SK-N-SH (cell line): ENCODE measurements at regions not wholly inside any gene's neighbourhood (a gene's known extent, or its start where the extent isn't known, plus 50 kb on each side); places are given as distances from the start of the nearest gene placed in this dataset.

Source experiments
- CTCF ChIA-PET: fragments of 300-600, 350-600 bp; formaldehyde crosslinking; extraction: SDS; loops from one replicate; lab custom pipeline; 2021; lab: Yijun Ruan, JAX
- POLR2A ChIA-PET: fragments of 350-600 bp; sonication (Branson Sonifier 250); formaldehyde crosslinking; extraction: SDS; loops from one replicate; lab custom pipeline; 2020; ENCODE audit warnings: antibody characterized with exemption, inconsistent platforms; lab: Yijun Ruan, JAX
- DNase-seq: peaks from one replicate; pipeline ENCODE4 v3.0.0; 2012
- H2AFZ ChIP-seq: fragments of 200-600 bp; sonication (generic); 2 replicates; pipeline ENCODE4 v1.8.1; 2016; ENCODE audit warnings: antibody characterized with exemption, mild to moderate bottlenecking, low read depth
- H3F3A ChIP-seq: fragments of 200-600 bp; sonication (generic); replicated peaks from 2 replicates; pipeline ENCODE3; 2016; ENCODE audit warnings: antibody characterized with exemption, mild to moderate bottlenecking; ENCODE audit not compliant: insufficient read depth
- H3K27ac ChIP-seq, 2 experiments: fragments of 200-500 bp in 1 of 2; fragments of 200-600 bp in 1 of 2; sonication (Bioruptor generic) in 1 of 2; sonication (generic), shearing (Covaris generic) in 1 of 2; 2 replicates each; pipeline versions ENCODE4 v1.5.1 to v1.6.1; 2014 to 2016; ENCODE audit warnings: low read depth in 2 of 2, inconsistent platforms in 1 of 2, low read length in 1 of 2, mild to moderate bottlenecking in 1 of 2, mixed read lengths in 1 of 2
- H3K27me3 ChIP-seq: fragments of 200-600 bp; sonication (generic), shearing (Covaris generic); 2 replicates; pipeline ENCODE4 v1.6.1; 2016; ENCODE audit warnings: mixed run types; ENCODE audit not compliant: insufficient read depth
- H3K36me3 ChIP-seq, 2 experiments: fragments of 200-500 bp in 1 of 2; fragments of 200-600 bp in 1 of 2; sonication (Bioruptor generic) in 1 of 2; sonication (generic) in 1 of 2; replicated peaks in 1 of 2; 2 replicates each; pipeline versions ENCODE3 to v1.5.1; 2014 to 2016; ENCODE audit warnings: low read length in 1 of 2, mild to moderate bottlenecking in 1 of 2; ENCODE audit not compliant: insufficient read depth in 2 of 2, control insufficient read depth in 1 of 2
- H3K4me1 ChIP-seq, 2 experiments: fragments of 200-500 bp in 1 of 2; fragments of 200-600 bp in 1 of 2; sonication (Bioruptor generic) in 1 of 2; sonication (generic), shearing (Covaris generic) in 1 of 2; 2 replicates each; pipeline versions ENCODE4 v1.5.1 to v1.6.1; 2014 to 2016; ENCODE audit warnings: low read depth in 1 of 2, low read length in 1 of 2, mixed run types in 1 of 2; ENCODE audit not compliant: insufficient read depth in 2 of 2, control insufficient read depth in 1 of 2
- H3K4me2 ChIP-seq: fragments of 200-600 bp; sonication (generic), shearing (Covaris generic); 2 replicates; pipeline ENCODE4 v1.6.1; 2017; ENCODE audit warnings: mixed run types
- H3K4me3 ChIP-seq, 2 experiments: fragments of 200-500 bp in 1 of 2; fragments of 200-600 bp in 1 of 2; sonication (Bioruptor generic) in 1 of 2; sonication (generic), shearing (Covaris generic) in 1 of 2; 2 replicates each; pipeline versions ENCODE4 v1.5.1 to v1.8.1; 2014 to 2016; ENCODE audit warnings: low read depth in 2 of 2, inconsistent platforms in 1 of 2, low read length in 1 of 2, mild to moderate bottlenecking in 1 of 2, mixed read lengths in 1 of 2, moderate library complexity in 1 of 2
- H3K79me2 ChIP-seq: fragments of 200-600 bp; sonication (generic); 2 replicates; pipeline ENCODE4 v1.8.1; 2017; ENCODE audit warnings: mild to moderate bottlenecking; ENCODE audit not compliant: insufficient read depth
- H3K9ac ChIP-seq: fragments of 200-600 bp; sonication (generic); 2 replicates; pipeline ENCODE4 v1.6.1; 2017; ENCODE audit warnings: mixed run types
- H3K9me2 ChIP-seq: fragments of 200-600 bp; sonication (generic); 2 replicates; pipeline ENCODE4 v1.6.1; 2017; ENCODE audit warnings: mixed run types
- H3K9me3 ChIP-seq: fragments of 200-600 bp; sonication (generic); 2 replicates; pipeline ENCODE4 v1.6.1; 2017; ENCODE audit warnings: mixed run types, mild to moderate bottlenecking, moderate library complexity
- H4K20me1 ChIP-seq: fragments of 200-600 bp; sonication (generic); 2 replicates; pipeline ENCODE4 v1.6.1; 2017; ENCODE audit warnings: mild to moderate bottlenecking, mixed run types; ENCODE audit not compliant: insufficient read depth
- CHD2 ChIP-seq: fragments of 150-350 bp; IDR thresholded peaks from 2 replicates; pipeline ENCODE4 v1.6.1; 2018; ENCODE audit warnings: low read length; ENCODE audit not compliant: partially characterized antibody
- EP300 ChIP-seq, 2 experiments: IDR thresholded peaks; 2 replicates each; pipeline versions ENCODE4 v1.4.0 to v1.6.1; 2012; ENCODE audit warnings: borderline replicate concordance in 1 of 2, low read depth in 1 of 2, low read length in 1 of 2
- EZH2phosphoT487 ChIP-seq: fragments of 200-600 bp; sonication (generic); IDR thresholded peaks from 2 replicates; pipeline ENCODE4 v1.6.1; 2017; ENCODE audit warnings: low read depth, mixed run types, mild to moderate bottlenecking, antibody characterized with exemption, moderate library complexity, borderline replicate concordance
- FOXJ3 ChIP-seq: sonication (generic); formaldehyde crosslinking; IDR thresholded peaks from 2 replicates; pipeline ENCODE4 v1.5.1; 2020; ENCODE audit warnings: mild to moderate bottlenecking, missing genetic modification reagents
- GABPA ChIP-seq: IDR thresholded peaks from 2 replicates; pipeline ENCODE4 v1.4.0; 2012; ENCODE audit warnings: low read depth, mild to moderate bottlenecking
- GATA2 ChIP-seq: sonication (generic); formaldehyde crosslinking; IDR thresholded peaks from 2 replicates; pipeline ENCODE4 v1.5.0; 2020; ENCODE audit warnings: mild to moderate bottlenecking, missing genetic modification reagents
- POLR2AphosphoS5 ChIP-seq: IDR thresholded peaks from 2 replicates; pipeline ENCODE4 v1.6.1; 2012; ENCODE audit warnings: low read depth, low read length
- RAD21 ChIP-seq: IDR thresholded peaks from 2 replicates; pipeline ENCODE4 v1.6.1; 2012; ENCODE audit warnings: mild to moderate bottlenecking, low read length
- RCOR1 ChIP-seq: fragments of 150-350 bp; IDR thresholded peaks from 2 replicates; pipeline ENCODE4 v1.6.1; 2017; ENCODE audit warnings: antibody characterized with exemption, low read length
- TEAD4 ChIP-seq: IDR thresholded peaks from 2 replicates; pipeline ENCODE4 v1.4.0; 2012; ENCODE audit warnings: mild to moderate bottlenecking, borderline replicate concordance; ENCODE audit not compliant: insufficient read depth
- WGBS: methylation state at CpG from one replicate; pipeline ENCODE4 v1.1.6; 2017; ENCODE audit warnings: low lambda C conversion rate; 5-methylcytosine and 5-hydroxymethylcytosine counted together
- TF ChIP-seq, protein P1 (sequence below): fragments of 150-350 bp; IDR thresholded peaks from 2 replicates; pipeline ENCODE4 v1.6.1; 2017; ENCODE audit warnings: antibody characterized with exemption, low read length, low read depth, borderline replicate concordance
- TF ChIP-seq, protein P2 (sequence below): IDR thresholded peaks from 2 replicates; pipeline ENCODE4 v1.4.0; 2012; ENCODE audit warnings: low read depth
- TF ChIP-seq, protein P3 (sequence below): fragments of 200-600 bp; sonication (generic); IDR thresholded peaks from 2 replicates; pipeline ENCODE4 v1.6.1; 2017; ENCODE audit warnings: antibody characterized with exemption, mild to moderate bottlenecking, moderate library complexity
- TF ChIP-seq, protein P4 (sequence below): IDR thresholded peaks from 2 replicates; pipeline ENCODE4 v1.4.0; 2012; ENCODE audit warnings: low read depth, borderline replicate concordance

DNA sequence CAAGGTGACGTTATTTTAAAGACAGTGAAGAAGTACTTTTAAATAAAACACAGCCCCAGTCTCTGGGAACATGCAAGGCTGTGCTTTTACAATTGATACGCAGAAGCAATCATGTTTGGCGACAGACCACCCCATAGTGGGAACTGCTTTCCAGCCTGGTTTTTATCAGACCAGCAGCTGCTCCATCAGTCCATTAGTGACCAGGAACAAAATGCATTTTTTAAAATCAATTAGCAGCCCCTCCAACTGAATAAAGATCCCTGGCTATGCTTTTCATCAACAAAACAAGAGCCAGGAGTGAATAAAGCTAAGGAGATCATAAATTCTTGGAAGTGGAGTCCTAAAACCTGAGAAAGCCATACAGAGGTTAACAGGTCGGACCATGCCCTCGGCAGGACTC, 153.0 kb upstream of the TENM3 start:
- Histone ChIP-seq H3K36me3 (no peaks in the 10 kb centered on the region), H3K9me3 (no peaks in the 10 kb centered on the region), H3K9me2 (no peaks in the 10 kb centered on the region), H3K9ac (no peak overlapping the region), H3K27me3 (no peaks in the 10 kb centered on the region), H3K27ac (peak overlapping the region in 1 of 2 experiments; percentile 91; a peak in 2 of 4 replicates), H3K4me1 (peaks cover 0 to 12% of the 10 kb centered on the region in 2 experiments; a peak in 2 of 4 replicates), H3K79me2 (no peaks in the 10 kb centered on the region), H2AFZ (no peak overlapping the region), H3K4me2 (no peak overlapping the region), H3K4me3 (no peak overlapping the region), H3F3A (no peaks in the 10 kb centered on the region), H4K20me1 (no peaks in the 10 kb centered on the region)
- peak; percentile 66 for DNase-seq
- 63% methylated on average over 5 of the region's 5 CpGs for WGBS
- ChIA-PET CTCF (interaction anchor here (0.9 to 1.9 kb wide), 2 partner anchors 10 to 47 kb away, joined by 3 to 6 read pairs; no protein-coding TSS in a partner anchor), POLR2A (no interaction called here)
- TF ChIP-seq GATA2 (peak; percentile 75), CHD2 (peak; percentile 10), EZH2phosphoT487 (no peak), RAD21 (peak; percentile 23; the same call in 1 of the 2 replicates), FOXJ3 (CRISPR knock-in tag) (peak; percentile 42; the same call in 1 of the 2 replicates), RCOR1 (peak; percentile 41; the same call in 1 of the 2 replicates), EP300 (IDR thresholded peaks at IDR 0.05; ENCODE audit: borderline replicate concordance in 1 of 2, low read depth in 1 of 2, low read length in 1 of 2) (peak in 1 of 2 experiments; percentile 75; a peak in 2 of 4 replicates)
- TF ChIP-seq, protein P1, sequence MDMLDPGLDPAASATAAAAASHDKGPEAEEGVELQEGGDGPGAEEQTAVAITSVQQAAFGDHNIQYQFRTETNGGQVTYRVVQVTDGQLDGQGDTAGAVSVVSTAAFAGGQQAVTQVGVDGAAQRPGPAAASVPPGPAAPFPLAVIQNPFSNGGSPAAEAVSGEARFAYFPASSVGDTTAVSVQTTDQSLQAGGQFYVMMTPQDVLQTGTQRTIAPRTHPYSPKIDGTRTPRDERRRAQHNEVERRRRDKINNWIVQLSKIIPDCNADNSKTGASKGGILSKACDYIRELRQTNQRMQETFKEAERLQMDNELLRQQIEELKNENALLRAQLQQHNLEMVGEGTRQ: no peak
- TF ChIP-seq, protein P2, sequence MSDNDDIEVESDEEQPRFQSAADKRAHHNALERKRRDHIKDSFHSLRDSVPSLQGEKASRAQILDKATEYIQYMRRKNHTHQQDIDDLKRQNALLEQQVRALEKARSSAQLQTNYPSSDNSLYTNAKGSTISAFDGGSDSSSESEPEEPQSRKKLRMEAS: no peak

DNA sequence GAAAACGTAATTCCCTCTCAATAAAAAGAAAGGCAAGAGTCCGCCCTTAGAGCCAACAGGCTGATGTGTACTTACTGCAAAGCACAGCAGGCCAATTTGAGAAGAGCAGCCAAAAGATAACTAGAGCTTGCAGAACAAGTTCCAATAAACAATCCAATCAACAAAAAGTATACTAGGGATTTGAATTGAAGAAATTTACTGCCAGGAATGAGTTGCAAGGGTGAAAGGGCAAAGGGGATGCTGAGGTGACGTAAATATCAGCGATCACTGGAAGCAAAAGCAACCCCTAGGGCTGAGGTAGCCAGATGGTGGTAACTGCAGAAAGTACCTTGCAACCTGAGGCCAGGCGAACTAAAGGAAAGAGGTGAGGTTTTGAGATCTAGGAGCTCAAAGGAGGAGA, 152.1 kb upstream of the TENM3 start:
- no peak overlapping the region for H3K4me3 ChIP-seq
- H3K27ac ChIP-seq: peak overlapping the region in 1 of 2 experiments; percentile 91; a peak in 1 of 4 replicates
- H4K20me1 ChIP-seq: no peaks in the 10 kb centered on the region
- no peaks in the 10 kb centered on the region for H3K9me3 ChIP-seq
- TF ChIP-seq TEAD4 (no peak), GABPA (no peak), POLR2AphosphoS5 (no peak), CHD2 (no peak), EZH2phosphoT487 (no peak), RCOR1 (no peak)
- TF ChIP-seq, protein P3, sequence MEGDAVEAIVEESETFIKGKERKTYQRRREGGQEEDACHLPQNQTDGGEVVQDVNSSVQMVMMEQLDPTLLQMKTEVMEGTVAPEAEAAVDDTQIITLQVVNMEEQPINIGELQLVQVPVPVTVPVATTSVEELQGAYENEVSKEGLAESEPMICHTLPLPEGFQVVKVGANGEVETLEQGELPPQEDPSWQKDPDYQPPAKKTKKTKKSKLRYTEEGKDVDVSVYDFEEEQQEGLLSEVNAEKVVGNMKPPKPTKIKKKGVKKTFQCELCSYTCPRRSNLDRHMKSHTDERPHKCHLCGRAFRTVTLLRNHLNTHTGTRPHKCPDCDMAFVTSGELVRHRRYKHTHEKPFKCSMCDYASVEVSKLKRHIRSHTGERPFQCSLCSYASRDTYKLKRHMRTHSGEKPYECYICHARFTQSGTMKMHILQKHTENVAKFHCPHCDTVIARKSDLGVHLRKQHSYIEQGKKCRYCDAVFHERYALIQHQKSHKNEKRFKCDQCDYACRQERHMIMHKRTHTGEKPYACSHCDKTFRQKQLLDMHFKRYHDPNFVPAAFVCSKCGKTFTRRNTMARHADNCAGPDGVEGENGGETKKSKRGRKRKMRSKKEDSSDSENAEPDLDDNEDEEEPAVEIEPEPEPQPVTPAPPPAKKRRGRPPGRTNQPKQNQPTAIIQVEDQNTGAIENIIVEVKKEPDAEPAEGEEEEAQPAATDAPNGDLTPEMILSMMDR: no peak
- TF ChIP-seq, protein P4, sequence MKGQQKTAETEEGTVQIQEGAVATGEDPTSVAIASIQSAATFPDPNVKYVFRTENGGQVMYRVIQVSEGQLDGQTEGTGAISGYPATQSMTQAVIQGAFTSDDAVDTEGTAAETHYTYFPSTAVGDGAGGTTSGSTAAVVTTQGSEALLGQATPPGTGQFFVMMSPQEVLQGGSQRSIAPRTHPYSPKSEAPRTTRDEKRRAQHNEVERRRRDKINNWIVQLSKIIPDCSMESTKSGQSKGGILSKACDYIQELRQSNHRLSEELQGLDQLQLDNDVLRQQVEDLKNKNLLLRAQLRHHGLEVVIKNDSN: no peak
- H2AFZ ChIP-seq: no peak overlapping the region
- H3K27me3 ChIP-seq: no peaks in the 10 kb centered on the region
- WGBS: 83% methylated on average over 5 of the region's 5 CpGs
- H3K9ac ChIP-seq: no peak overlapping the region
- H3F3A ChIP-seq: no peaks in the 10 kb centered on the region
- CTCF ChIA-PET: interaction anchor here (1.1 kb wide), 1 partner anchor 19 kb away, joined by 3 read pairs; no protein-coding TSS in a partner anchor
- POLR2A ChIA-PET: no interaction called here
- no peaks in the 10 kb centered on the region for H3K9me2 ChIP-seq
- H3K36me3 ChIP-seq: no peaks in the 10 kb centered on the region
- H3K4me2 ChIP-seq: no peak overlapping the region
- no peak for DNase-seq
- H3K4me1 ChIP-seq: peaks cover 0 to 12% of the 10 kb centered on the region in 2 experiments; a peak in 2 of 4 replicates
- H3K79me2 ChIP-seq: no peaks in the 10 kb centered on the region
